Lower leg skin (tissue), 3 donors: ENCODE measurements at regions not wholly inside any gene's neighbourhood (a gene's known extent, or its start where the extent isn't known, plus 50 kb on each side); places are given as distances from the start of the nearest gene placed in this dataset.

ENCODE experiments used
- POLR2A ChIP-seq, 2 donors: fragments of 450-650 bp; IDR thresholded peaks; one replicate each; pipeline ENCODE4 v1.6.1; 2016 to 2017; ENCODE audit warnings: antibody characterized with exemption in 2 of 2, mild to moderate bottlenecking in 1 of 2, moderate library complexity in 1 of 2
- TF ChIP-seq, protein P1 (sequence below), 3 donors: fragments of 450-650 bp; IDR thresholded peaks; one replicate each; pipeline ENCODE4 v1.5.1; 2016; ENCODE audit warnings: antibody characterized with exemption in 3 of 3, mild to moderate bottlenecking in 3 of 3, moderate library complexity in 2 of 3

- TF ChIP-seq POLR2A (IDR thresholded peaks at IDR 0.05): no peak
- TF ChIP-seq, protein P1, sequence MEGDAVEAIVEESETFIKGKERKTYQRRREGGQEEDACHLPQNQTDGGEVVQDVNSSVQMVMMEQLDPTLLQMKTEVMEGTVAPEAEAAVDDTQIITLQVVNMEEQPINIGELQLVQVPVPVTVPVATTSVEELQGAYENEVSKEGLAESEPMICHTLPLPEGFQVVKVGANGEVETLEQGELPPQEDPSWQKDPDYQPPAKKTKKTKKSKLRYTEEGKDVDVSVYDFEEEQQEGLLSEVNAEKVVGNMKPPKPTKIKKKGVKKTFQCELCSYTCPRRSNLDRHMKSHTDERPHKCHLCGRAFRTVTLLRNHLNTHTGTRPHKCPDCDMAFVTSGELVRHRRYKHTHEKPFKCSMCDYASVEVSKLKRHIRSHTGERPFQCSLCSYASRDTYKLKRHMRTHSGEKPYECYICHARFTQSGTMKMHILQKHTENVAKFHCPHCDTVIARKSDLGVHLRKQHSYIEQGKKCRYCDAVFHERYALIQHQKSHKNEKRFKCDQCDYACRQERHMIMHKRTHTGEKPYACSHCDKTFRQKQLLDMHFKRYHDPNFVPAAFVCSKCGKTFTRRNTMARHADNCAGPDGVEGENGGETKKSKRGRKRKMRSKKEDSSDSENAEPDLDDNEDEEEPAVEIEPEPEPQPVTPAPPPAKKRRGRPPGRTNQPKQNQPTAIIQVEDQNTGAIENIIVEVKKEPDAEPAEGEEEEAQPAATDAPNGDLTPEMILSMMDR (IDR thresholded peaks at IDR 0.05): no peak
Observed at GRCh38 chr18:39635192-39635591, 2069.6 kb upstream of the CELF4 start.
